Neural progenitor cell (in vitro differentiated cells): ENCODE measurements at regions not wholly inside any gene's neighbourhood (a gene's known extent, or its start where the extent isn't known, plus 50 kb on each side); places are given as distances from the start of the nearest gene placed in this dataset.
A peak's percentile ranks its signal among the peaks of the same experiment; 100 is the strongest.

Source experiments
- DNase-seq: peaks from one replicate; pipeline ENCODE4 v3.0.0-alpha.2; 2016; ENCODE audit warnings: low spot score
- H2AFZ ChIP-seq: fragments of 200-600 bp; sonication (generic); replicated peaks from 2 replicates; pipeline ENCODE4 v1.6.1; 2016; ENCODE audit warnings: antibody characterized with exemption
- H3F3A ChIP-seq: fragments of 200-600 bp; sonication (generic); 2 replicates; pipeline ENCODE4 v1.6.1; 2016; ENCODE audit warnings: antibody characterized with exemption, low read depth
- H3K27ac ChIP-seq: fragments of 200-600 bp; sonication (generic); 2 replicates; pipeline ENCODE4 v1.5.1; 2016; ENCODE audit warnings: mild to moderate bottlenecking
- H3K27me3 ChIP-seq: fragments of 200-600 bp; sonication (generic); 2 replicates; pipeline ENCODE4 v1.6.1; 2016; ENCODE audit warnings: mild to moderate bottlenecking, moderate library complexity
- H3K36me3 ChIP-seq: fragments of 200-600 bp; sonication (generic); 2 replicates; pipeline ENCODE4 v1.5.1; 2016
- H3K4me1 ChIP-seq: fragments of 200-600 bp; sonication (generic); 2 replicates; pipeline ENCODE4 v1.6.1; 2016; ENCODE audit warnings: mixed run types
- H3K4me2 ChIP-seq: fragments of 200-600 bp; sonication (generic); 2 replicates; pipeline ENCODE4 v1.6.1; 2016
- H3K4me3 ChIP-seq: fragments of 200-600 bp; sonication (generic); 2 replicates; pipeline ENCODE4 v1.5.1; 2016
- H3K79me2 ChIP-seq: fragments of 200-600 bp; sonication (generic); 2 replicates; pipeline ENCODE4 v1.6.1; 2016; ENCODE audit warnings: low read depth
- H3K9ac ChIP-seq: fragments of 200-600 bp; sonication (generic); 2 replicates; pipeline ENCODE4 v1.6.1; 2016
- H3K9me3 ChIP-seq: fragments of 200-600 bp; sonication (generic); 2 replicates; pipeline ENCODE4 v1.5.1; 2016; ENCODE audit warnings: low read depth
- H4K20me1 ChIP-seq: fragments of 200-600 bp; sonication (generic); 2 replicates; pipeline ENCODE4 v1.6.1; 2016; ENCODE audit warnings: low read depth
- H3K27ac Mint-ChIP-seq: 3 replicates; pipeline ENCODE4 v1.8.0; 2021; ENCODE audit warnings: mixed read lengths
- H3K27me3 Mint-ChIP-seq: 2 replicates; pipeline ENCODE4 v1.8.0; 2022; ENCODE audit warnings: low read depth, mild to moderate bottlenecking, inconsistent platforms, moderate library complexity, mixed read lengths; ENCODE audit not compliant: insufficient read depth
- H3K36me3 Mint-ChIP-seq: 3 replicates; pipeline ENCODE4 v1.8.0; 2021; ENCODE audit warnings: mixed read lengths
- H3K4me1 Mint-ChIP-seq: 3 replicates; pipeline ENCODE4 v1.8.0; 2021; ENCODE audit warnings: mixed read lengths
- H3K4me3 Mint-ChIP-seq: 3 replicates; pipeline ENCODE4 v1.8.0; 2021; ENCODE audit warnings: mild to moderate bottlenecking, moderate library complexity, mixed read lengths
- H3K9me3 Mint-ChIP-seq: 3 replicates; pipeline ENCODE4 v1.8.0; 2020; ENCODE audit warnings: mixed read lengths
- CTCF ChIP-seq: fragments of 200-600 bp; sonication (generic); IDR thresholded peaks from 2 replicates; pipeline ENCODE4 v1.5.1; 2017; ENCODE audit warnings: antibody characterized with exemption, mild to moderate bottlenecking
- EZH2 ChIP-seq: fragments of 200-600 bp; sonication (generic); IDR thresholded peaks from 2 replicates; pipeline ENCODE4 v1.6.1; 2017; ENCODE audit warnings: antibody characterized with exemption, mild to moderate bottlenecking, moderate library complexity
- EZH2phosphoT487 ChIP-seq: fragments of 200-600 bp; sonication (generic); IDR thresholded peaks from 2 replicates; pipeline ENCODE4 v1.6.1; 2017; ENCODE audit warnings: antibody characterized with exemption

GRCh38 chr13:82802528-82802927 lies 1079.7 kb downstream of the SLITRK1 start:
- Histone ChIP-seq H3K4me3 (no peak overlapping the region), H3K4me1 (no peaks in the 10 kb centered on the region), H3F3A (no peaks in the 10 kb centered on the region), H4K20me1 (no peaks in the 10 kb centered on the region), H3K27me3 (no peaks in the 10 kb centered on the region), H3K79me2 (no peaks in the 10 kb centered on the region), H2AFZ (no peak overlapping the region), H3K27ac (no peak overlapping the region), H3K9me3 (no peaks in the 10 kb centered on the region), H3K36me3 (no peaks in the 10 kb centered on the region), H3K4me2 (no peak overlapping the region), H3K9ac (no peak overlapping the region)
- Mint-ChIP-seq H3K36me3 (no peaks in the 10 kb centered on the region), H3K27ac (no peak overlapping the region), H3K27me3 (no peaks in the 10 kb centered on the region), H3K4me3 (no peak overlapping the region), H3K4me1 (no peaks in the 10 kb centered on the region), H3K9me3 (no peaks in the 10 kb centered on the region)
- TF ChIP-seq EZH2phosphoT487: no peak
- no peak for TF ChIP-seq EZH2
- TF ChIP-seq CTCF: no peak
- no peak for DNase-seq

- no peaks in the 10 kb centered on the region for H3K4me1 Mint-ChIP-seq
- no peaks in the 10 kb centered on the region for H3K4me1 ChIP-seq
- no peaks in the 10 kb centered on the region for H4K20me1 ChIP-seq
- H3K4me3 Mint-ChIP-seq: no peak overlapping the region
- no peaks in the 10 kb centered on the region for H3K27me3 ChIP-seq
- no peaks in the 10 kb centered on the region for H3K9me3 ChIP-seq
- TF ChIP-seq EZH2phosphoT487 (no peak), EZH2 (no peak), CTCF (no peak)
- no peak overlapping the region for H2AFZ ChIP-seq
- no peak overlapping the region for H3K27ac Mint-ChIP-seq
- H3K27me3 Mint-ChIP-seq: no peaks in the 10 kb centered on the region
- no peak overlapping the region for H3K4me3 ChIP-seq
- DNase-seq: no peak
- no peaks in the 10 kb centered on the region for H3K36me3 Mint-ChIP-seq
- H3K79me2 ChIP-seq: no peaks in the 10 kb centered on the region
- H3K4me2 ChIP-seq: no peak overlapping the region
- no peaks in the 10 kb centered on the region for H3F3A ChIP-seq
- no peaks in the 10 kb centered on the region for H3K9me3 Mint-ChIP-seq
- H3K27ac ChIP-seq: no peak overlapping the region
- H3K36me3 ChIP-seq: no peaks in the 10 kb centered on the region
- H3K9ac ChIP-seq: no peak overlapping the region
Measured at GRCh38 chr13:82800391-82800790, 1081.9 kb downstream of the SLITRK1 start.

- Histone ChIP-seq H3K9ac (no peak overlapping the region), H3K4me3 (no peak overlapping the region), H4K20me1 (no peaks in the 10 kb centered on the region), H3K4me1 (no peaks in the 10 kb centered on the region), H3K79me2 (no peaks in the 10 kb centered on the region), H3K36me3 (no peaks in the 10 kb centered on the region), H3K27ac (no peak overlapping the region), H3K9me3 (no peaks in the 10 kb centered on the region), H2AFZ (no peak overlapping the region), H3F3A (no peaks in the 10 kb centered on the region), H3K4me2 (no peak overlapping the region), H3K27me3 (no peaks in the 10 kb centered on the region)
- Mint-ChIP-seq H3K27me3 (no peaks in the 10 kb centered on the region), H3K4me3 (no peak overlapping the region), H3K9me3 (no peaks in the 10 kb centered on the region), H3K36me3 (no peaks in the 10 kb centered on the region), H3K4me1 (no peaks in the 10 kb centered on the region), H3K27ac (no peak overlapping the region)
- TF ChIP-seq EZH2phosphoT487 (no peak), CTCF (no peak), EZH2 (no peak)
- DNase-seq: no peak
Measured at GRCh38 chr13:82797876-82798275, 1084.4 kb downstream of the SLITRK1 start.

- no peaks in the 10 kb centered on the region for H3K4me1 Mint-ChIP-seq
- no peaks in the 10 kb centered on the region for H3K9me3 Mint-ChIP-seq
- no peak overlapping the region for H3K27ac Mint-ChIP-seq
Measured at GRCh38 chr13:82791035-82791434, 1091.2 kb downstream of the SLITRK1 start.

More at GRCh38 chr13:82791035-82791434, 1091.2 kb downstream of the SLITRK1 start:
- Histone ChIP-seq H3K79me2 (no peaks in the 10 kb centered on the region), H3K4me2 (no peak overlapping the region), H4K20me1 (no peaks in the 10 kb centered on the region), H3K4me3 (no peak overlapping the region), H3F3A (no peaks in the 10 kb centered on the region), H2AFZ (peak overlapping the region; percentile 42), H3K9me3 (no peaks in the 10 kb centered on the region), H3K36me3 (no peaks in the 10 kb centered on the region), H3K4me1 (no peaks in the 10 kb centered on the region), H3K9ac (no peak overlapping the region), H3K27me3 (no peaks in the 10 kb centered on the region), H3K27ac (no peak overlapping the region)
- no peaks in the 10 kb centered on the region for H3K27me3 Mint-ChIP-seq
- H3K36me3 Mint-ChIP-seq: no peaks in the 10 kb centered on the region
- H3K4me3 Mint-ChIP-seq: no peak overlapping the region
- no peak for DNase-seq
- no peak for TF ChIP-seq EZH2
- TF ChIP-seq EZH2phosphoT487: no peak
- no peak for TF ChIP-seq CTCF
